K562 (cell line): ENCODE measurements at regions not wholly inside any gene's neighbourhood (a gene's known extent, or its start where the extent isn't known, plus 50 kb on each side); places are given as distances from the start of the nearest gene placed in this dataset.
"Not testable (repeated sequence)": the region's sequence is repeated elsewhere in the genome, so short reads cannot be mapped to it uniquely, and the experiment has no call there.

Source experiments
- MYC ChIP-seq, 2 experiments: fragments of 250-450 bp in 1 of 2; sonication (Bioruptor Pico) in 1 of 2; IDR thresholded peaks; 2 replicates each; pipeline versions ENCODE4 v1.5.1 to v1.6.1; 2012 to 2021; ENCODE audit warnings: low read depth in 2 of 2, borderline replicate concordance in 1 of 2, improper control_type of control experiment in 1 of 2, low read length in 1 of 2, mild to moderate bottlenecking in 1 of 2, moderate library complexity in 1 of 2
- PTTG1 ChIP-seq: fragments of 450-650 bp; IDR thresholded peaks from 2 replicates; pipeline ENCODE4 v1.6.1; 2016; ENCODE audit warnings: low read depth, mild to moderate bottlenecking, missing genetic modification characterization, missing compliant biosample characterization
- SETDB1 ChIP-seq: IDR thresholded peaks from one replicate; pipeline ENCODE4 v1.6.1; 2012; ENCODE audit warnings: low read length, control low read depth, inconsistent platforms
- SMARCA5 ChIP-seq: fragments of 450-650 bp; IDR thresholded peaks from 2 replicates; pipeline ENCODE4 v1.6.1; 2016
- TF ChIP-seq, protein P1 (sequence below): sonication (generic); formaldehyde crosslinking; IDR thresholded peaks from 2 replicates; pipeline ENCODE4 v1.8.0; 2022; ENCODE audit warnings: mild to moderate bottlenecking, missing genetic modification reagents
- TF ChIP-seq, protein P2 (sequence below), 2 experiments: fragments of 450-650 bp in 1 of 2; sonication (generic) in 1 of 2; formaldehyde crosslinking in 1 of 2; IDR thresholded peaks; 2 replicates each; pipeline versions ENCODE4 v1.7.1 to v1.9.0; 2016 to 2022; ENCODE audit warnings: inconsistent platforms in 1 of 2, mild to moderate bottlenecking in 1 of 2, missing genetic modification reagents in 1 of 2
- TF ChIP-seq, protein P3 (sequence below): sonication (generic); formaldehyde crosslinking; IDR thresholded peaks from 2 replicates; pipeline ENCODE4 v1.5.0; 2020; ENCODE audit warnings: missing genetic modification reagents
- TF ChIP-seq, protein P4 (sequence below), 3 experiments: IDR thresholded peaks in 2 of 3; conservative IDR thresholded peaks in 1 of 3; 2 replicates each; pipeline ENCODE4 v1.5.1; 2011 to 2012; ENCODE audit warnings: low read length in 3 of 3, mild to moderate bottlenecking in 3 of 3, control low read depth in 2 of 3, improper control_type of control experiment in 1 of 3, inconsistent platforms in 1 of 3, low read depth in 1 of 3, mixed read lengths in 1 of 3, moderate library complexity in 1 of 3; ENCODE audit not compliant: insufficient read depth in 2 of 3

DNA sequence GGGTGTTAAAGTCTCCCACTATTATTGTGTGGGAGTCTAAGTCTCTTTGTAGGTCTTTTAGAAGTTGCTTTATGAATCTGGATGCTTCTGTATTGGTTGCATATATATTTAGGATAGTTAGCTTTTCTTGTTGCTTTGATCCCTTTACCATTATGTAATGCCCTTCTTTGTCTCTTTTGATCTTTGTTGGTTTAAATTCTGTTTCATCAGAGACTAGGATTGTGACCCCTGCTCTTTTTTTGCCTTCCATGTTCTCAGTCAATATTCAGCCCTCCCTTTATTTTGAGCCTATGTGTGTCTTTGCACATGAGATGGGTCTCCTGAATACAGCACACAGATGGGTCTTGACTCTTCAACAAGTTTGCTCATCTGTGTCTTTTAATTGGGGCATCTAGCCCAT lies 126.0 kb downstream of the PCSK1 start:
- TF ChIP-seq MYC (IDR thresholded peaks at IDR 0.05; ENCODE audit: low read depth, low read length); MYC (CRISPR knock-in tag; IDR thresholded peaks at IDR 0.05; ENCODE audit: borderline replicate concordance, low read depth); SETDB1; SMARCA5; PTTG1 (tag): not testable (repeated sequence)
- TF ChIP-seq, protein P1, sequence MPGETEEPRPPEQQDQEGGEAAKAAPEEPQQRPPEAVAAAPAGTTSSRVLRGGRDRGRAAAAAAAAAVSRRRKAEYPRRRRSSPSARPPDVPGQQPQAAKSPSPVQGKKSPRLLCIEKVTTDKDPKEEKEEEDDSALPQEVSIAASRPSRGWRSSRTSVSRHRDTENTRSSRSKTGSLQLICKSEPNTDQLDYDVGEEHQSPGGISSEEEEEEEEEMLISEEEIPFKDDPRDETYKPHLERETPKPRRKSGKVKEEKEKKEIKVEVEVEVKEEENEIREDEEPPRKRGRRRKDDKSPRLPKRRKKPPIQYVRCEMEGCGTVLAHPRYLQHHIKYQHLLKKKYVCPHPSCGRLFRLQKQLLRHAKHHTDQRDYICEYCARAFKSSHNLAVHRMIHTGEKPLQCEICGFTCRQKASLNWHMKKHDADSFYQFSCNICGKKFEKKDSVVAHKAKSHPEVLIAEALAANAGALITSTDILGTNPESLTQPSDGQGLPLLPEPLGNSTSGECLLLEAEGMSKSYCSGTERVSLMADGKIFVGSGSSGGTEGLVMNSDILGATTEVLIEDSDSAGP (CRISPR knock-in tag), result not testable (repeated sequence)
- TF ChIP-seq, protein P2, sequence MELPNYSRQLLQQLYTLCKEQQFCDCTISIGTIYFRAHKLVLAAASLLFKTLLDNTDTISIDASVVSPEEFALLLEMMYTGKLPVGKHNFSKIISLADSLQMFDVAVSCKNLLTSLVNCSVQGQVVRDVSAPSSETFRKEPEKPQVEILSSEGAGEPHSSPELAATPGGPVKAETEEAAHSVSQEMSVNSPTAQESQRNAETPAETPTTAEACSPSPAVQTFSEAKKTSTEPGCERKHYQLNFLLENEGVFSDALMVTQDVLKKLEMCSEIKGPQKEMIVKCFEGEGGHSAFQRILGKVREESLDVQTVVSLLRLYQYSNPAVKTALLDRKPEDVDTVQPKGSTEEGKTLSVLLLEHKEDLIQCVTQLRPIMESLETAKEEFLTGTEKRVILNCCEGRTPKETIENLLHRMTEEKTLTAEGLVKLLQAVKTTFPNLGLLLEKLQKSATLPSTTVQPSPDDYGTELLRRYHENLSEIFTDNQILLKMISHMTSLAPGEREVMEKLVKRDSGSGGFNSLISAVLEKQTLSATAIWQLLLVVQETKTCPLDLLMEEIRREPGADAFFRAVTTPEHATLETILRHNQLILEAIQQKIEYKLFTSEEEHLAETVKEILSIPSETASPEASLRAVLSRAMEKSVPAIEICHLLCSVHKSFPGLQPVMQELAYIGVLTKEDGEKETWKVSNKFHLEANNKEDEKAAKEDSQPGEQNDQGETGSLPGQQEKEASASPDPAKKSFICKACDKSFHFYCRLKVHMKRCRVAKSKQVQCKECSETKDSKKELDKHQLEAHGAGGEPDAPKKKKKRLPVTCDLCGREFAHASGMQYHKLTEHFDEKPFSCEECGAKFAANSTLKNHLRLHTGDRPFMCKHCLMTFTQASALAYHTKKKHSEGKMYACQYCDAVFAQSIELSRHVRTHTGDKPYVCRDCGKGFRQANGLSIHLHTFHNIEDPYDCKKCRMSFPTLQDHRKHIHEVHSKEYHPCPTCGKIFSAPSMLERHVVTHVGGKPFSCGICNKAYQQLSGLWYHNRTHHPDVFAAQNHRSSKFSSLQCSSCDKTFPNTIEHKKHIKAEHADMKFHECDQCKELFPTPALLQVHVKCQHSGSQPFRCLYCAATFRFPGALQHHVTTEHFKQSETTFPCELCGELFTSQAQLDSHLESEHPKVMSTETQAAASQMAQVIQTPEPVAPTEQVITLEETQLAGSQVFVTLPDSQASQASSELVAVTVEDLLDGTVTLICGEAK (IDR thresholded peaks at IDR 0.05), result not testable (repeated sequence)
- TF ChIP-seq, protein P2 (CRISPR knock-in tag; IDR thresholded peaks at IDR 0.05), result not testable (repeated sequence)
- TF ChIP-seq, protein P3, sequence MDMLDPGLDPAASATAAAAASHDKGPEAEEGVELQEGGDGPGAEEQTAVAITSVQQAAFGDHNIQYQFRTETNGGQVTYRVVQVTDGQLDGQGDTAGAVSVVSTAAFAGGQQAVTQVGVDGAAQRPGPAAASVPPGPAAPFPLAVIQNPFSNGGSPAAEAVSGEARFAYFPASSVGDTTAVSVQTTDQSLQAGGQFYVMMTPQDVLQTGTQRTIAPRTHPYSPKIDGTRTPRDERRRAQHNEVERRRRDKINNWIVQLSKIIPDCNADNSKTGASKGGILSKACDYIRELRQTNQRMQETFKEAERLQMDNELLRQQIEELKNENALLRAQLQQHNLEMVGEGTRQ (CRISPR knock-in tag), result not testable (repeated sequence)
- TF ChIP-seq, protein P4, sequence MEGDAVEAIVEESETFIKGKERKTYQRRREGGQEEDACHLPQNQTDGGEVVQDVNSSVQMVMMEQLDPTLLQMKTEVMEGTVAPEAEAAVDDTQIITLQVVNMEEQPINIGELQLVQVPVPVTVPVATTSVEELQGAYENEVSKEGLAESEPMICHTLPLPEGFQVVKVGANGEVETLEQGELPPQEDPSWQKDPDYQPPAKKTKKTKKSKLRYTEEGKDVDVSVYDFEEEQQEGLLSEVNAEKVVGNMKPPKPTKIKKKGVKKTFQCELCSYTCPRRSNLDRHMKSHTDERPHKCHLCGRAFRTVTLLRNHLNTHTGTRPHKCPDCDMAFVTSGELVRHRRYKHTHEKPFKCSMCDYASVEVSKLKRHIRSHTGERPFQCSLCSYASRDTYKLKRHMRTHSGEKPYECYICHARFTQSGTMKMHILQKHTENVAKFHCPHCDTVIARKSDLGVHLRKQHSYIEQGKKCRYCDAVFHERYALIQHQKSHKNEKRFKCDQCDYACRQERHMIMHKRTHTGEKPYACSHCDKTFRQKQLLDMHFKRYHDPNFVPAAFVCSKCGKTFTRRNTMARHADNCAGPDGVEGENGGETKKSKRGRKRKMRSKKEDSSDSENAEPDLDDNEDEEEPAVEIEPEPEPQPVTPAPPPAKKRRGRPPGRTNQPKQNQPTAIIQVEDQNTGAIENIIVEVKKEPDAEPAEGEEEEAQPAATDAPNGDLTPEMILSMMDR (IDR thresholded peaks at IDR 0.05 in 2 of 3, conservative IDR thresholded peaks at IDR 0.05 in 1 of 3; ENCODE audit: insufficient read depth in 2 of 3, low read depth in 1 of 3, low read length in 3 of 3), result not testable (repeated sequence)
